Bone marrow (tissue), 2 donors: ENCODE measurements at regions not wholly inside any gene's neighbourhood (a gene's known extent, or its start where the extent isn't known, plus 50 kb on each side); places are given as distances from the start of the nearest gene placed in this dataset.
"Not testable (repeated sequence)": the region's sequence is repeated elsewhere in the genome, so short reads cannot be mapped to it uniquely, and the experiment has no call there.

ENCODE experiments used
- DNase-seq, 2 donors: peaks; one replicate each; lab custom pipeline; 2025; lab: John Stamatoyannopoulos, UW

DNA sequence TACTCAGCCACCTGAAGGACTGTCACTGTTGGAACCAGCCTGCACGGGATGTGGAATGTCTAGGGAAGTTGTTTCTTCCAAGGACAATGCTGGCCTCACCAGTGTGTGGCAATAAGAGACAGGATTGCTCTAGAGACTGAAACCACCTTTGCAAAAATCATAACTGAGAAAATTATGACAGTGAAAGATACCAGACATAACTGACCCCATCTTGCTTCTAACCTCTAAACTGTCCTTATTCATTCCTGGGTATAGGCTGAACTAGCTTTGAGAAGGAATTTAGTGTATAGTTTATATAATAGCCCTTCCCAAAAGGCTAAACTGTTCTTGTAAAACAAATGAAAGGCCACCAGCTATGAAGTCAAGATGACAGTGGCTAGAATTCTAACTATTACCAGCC, 83.6 kb downstream of the IER5 start:
- no peak for DNase-seq

DNA sequence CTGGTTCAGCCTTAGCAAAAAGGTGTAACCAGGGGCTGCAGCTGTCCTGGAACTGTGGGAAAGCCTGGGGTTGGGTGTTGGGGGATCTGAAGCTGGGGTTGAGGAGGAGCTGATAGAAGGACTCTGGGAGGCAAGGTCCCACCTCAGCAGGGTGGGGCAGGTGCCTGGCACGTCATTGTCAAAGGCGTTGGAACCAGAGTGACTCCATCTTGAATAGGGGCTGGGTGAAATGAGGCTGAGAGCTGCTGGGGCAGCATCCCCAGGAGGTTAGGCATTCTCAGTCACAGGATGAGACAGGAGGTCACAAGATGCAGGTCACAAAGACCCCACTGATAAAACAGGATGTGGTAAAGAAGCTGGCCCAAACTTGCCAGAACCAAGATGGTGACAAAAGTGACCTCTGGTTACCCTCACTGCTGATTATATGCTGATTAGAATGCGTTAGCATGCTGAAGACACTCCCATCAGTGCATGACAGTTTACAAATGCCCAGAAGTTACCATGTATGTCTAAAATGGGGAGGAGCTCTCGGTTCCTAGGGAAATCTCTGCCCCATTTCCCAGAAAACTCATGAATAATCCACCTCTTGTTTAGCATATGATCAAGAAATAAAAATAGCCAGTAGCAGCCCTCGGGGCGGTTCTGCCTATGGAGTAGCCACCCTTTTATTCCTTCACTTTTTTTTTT, 85.4 kb downstream of the IER5 start:
- no peak for DNase-seq

GRCh38 chr1:181174861-181175260, 86.4 kb downstream of the IER5 start:
- DNase-seq: no peak

DNA sequence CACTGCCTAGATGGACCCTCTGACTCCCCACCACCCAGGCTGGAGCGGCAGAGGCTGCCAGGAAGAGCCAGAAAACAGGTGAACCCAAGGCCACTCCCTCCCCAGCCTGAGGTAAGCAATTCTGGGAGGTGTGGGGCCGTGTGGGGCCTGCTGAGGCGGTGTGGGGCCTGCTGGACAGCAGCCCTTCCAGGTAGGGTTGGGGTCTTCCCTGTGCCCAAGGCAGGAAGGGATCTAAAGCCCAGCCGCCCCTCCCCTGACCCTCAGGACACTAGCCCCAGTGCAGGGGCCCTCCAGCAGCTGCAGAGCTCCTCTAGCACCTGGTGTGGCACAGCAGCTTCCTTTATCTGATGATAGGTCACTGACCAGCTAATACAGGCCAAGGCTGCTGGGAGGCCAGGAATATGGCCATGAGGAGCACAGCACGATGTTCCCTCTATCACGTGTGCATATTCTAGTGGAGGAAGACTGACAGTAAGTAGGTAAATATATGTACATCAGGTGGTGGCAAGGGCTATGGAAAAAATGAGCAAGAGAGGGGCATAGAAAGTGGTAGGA, 86.9 kb downstream of the IER5 start:
- no peak for DNase-seq

DNA sequence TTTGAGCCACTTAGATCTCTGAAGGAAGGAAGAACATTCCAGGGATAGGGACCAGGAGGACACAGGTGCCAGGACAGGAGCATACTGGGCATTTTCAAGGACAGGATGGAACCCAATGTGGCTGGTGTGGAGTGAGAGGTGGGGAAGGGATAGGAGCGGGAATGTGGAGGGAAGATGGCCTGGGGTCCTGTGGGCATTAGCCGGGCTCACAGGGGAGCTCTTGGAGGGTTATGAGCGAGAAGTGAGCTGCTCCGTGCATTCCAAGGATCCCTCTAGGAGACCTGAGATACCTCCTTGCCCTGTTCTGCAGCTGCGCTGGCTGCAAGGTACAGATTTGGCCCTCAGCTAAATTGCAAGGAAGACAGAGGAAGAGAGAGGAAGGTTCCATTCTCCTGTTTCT, 87.5 kb downstream of the IER5 start:
- DNase-seq: no peak

- DNase-seq: no peak
These were observed 89.9 kb downstream of the IER5 start for GRCh38 chr1:181178241-181178879.

DNA sequence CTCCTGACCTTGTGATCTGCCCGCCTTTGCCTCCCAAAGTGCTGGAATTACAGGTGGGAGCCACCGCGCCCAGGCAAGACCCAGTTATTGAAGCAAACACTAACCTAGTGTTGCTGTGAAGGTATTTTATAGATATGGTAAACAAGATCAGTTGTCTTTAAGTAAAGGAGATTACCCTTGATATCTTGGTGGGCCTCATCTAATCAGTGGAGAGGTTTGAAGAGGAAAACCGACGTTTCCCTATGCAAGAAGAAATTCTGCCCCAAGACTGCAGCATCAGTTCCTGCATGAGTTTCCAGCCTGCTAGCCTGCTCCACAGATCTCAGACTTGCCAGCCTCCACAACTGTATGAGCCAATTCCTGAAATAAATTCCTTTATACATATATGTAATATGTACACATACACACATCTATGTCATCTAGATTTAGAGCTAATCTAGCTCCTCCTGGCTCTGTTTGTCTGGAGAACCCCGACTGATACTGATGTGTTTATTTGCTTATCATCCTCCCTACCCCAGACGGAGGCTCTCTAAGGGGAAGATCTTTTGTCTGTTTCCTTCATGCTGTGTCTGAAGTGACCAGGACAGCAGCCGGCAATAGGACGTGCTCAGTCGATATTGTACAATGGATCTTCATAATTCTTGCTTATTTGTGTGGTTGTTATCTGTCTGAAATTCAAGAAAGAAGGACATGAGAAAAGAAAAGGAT, 90.9 kb downstream of the IER5 start:
- DNase-seq: no peak

GRCh38 chr1:181179987-181180365, 91.5 kb downstream of the IER5 start:
- DNase-seq: no peak

GRCh38 chr1:181180407-181181031, 92.0 kb downstream of the IER5 start:
- no peak for DNase-seq

DNA sequence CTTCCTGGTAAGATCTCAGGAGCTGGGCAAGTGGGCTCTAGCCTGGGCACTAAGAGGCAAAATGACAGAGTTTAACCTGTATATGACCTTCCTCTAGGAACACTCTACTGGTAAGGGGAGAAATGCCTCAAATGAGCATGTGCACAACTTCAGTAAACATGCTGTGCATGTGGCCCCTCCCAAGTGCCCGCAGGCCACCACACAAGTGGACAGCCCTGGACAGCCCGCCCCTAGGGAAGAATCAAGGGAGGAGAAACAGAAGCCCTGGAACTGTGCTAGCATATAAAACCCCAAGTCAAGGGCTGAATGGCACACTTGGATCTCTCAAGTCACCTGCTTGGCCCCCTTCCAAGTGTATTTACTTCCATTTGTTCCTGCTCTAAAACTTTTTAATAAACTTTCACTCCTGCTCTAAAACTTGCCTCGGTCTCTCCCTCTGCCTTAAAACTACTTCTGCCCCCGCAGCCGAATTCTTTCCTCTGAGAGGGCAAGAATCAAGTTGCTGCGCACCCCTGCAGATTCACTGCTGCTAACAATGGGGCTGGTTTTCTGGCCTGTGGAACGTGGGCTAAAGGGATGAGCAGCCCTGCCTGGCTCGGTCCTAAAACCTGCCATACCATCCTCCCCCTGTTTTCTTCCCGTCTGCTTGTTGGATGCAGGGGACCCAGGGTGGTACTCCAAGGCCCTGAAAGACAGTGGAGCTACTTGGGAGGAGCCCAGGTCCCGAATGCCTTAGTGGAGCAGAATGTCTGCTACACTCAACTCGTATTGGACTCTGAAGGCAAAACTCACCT, 93.5 kb downstream of the IER5 start:
- DNase-seq: no peak

GRCh38 chr1:181184621-181185020, 96.1 kb downstream of the IER5 start:
- no peak for DNase-seq

DNA sequence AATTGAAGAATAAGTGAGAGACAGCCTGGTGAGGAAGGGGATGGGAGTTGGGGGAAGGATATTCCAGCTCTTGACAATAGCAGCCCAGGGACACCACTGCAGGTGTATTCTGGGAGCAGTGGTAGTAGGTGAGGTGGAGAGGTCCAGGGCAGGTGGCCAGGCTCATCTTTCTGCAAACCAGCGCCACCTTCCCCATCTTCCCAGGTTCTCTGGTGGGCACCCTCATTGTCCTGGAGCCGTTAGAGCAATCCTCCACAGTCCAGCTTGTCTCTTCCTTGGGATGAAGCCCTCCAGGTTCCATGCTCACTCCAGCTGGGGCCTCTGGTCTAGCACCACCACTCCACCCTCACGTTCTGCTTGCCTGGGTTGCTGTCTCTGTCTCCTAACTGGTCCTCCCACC, 97.0 kb downstream of the IER5 start:
- DNase-seq: no peak

GRCh38 chr1:181186133-181186532, 97.6 kb downstream of the IER5 start:
- not testable (repeated sequence) for DNase-seq

DNA sequence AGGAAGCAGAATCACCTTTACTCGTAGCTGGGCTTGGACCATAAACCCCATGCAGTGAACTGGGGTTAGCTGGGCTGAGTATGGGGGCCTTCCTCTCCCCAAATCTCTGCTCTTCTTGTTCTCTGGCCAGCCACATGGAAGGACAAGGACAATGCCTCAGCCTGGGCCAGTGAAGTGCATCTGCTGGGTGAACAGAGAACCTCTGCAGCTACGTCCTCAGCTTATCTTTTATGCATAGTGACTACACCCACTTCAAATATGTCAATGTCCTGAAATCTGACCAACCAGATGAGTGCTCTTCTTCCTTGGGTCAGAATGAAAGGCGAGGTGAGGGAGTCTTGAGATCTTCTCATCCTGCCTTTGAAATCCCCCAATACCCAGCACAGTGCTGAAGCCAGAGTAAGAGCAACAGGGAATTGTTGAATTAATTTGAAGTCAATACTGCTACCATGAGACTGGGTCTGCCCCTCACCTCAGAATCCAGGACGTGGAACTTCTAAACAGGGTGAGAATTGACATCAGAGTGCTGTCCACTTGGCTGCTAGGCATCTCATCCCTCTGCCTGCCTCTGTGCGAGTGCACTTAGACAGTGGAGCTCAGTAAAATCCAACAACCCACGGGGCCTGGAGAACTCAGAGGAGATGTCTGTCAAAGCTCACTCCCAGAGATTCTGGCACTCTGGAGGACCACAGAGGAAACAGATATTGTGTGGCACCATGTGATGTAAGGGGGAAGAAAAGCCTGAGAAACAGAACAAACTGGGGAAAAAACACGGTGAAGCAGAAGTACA, 99.0 kb downstream of the IER5 start:
- no peak for DNase-seq

DNA sequence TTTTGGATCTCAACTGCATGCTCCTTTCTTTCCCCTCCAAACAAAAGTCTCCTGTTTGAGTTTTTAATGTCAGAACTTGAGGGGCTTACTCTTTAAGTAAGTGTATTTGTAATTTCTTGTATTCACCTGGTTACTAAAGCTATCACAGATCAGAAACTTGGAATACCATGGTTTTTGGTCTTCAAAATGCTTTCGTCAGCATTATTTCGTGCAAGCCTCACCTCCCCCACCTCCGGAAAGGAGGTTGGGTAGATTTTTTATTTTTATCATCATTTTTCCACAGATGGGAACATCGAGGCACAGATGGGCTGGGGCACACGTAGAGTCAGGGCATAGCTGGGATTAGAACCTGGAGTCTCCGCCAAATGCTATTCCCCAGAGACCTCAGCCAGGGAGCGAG, 100.7 kb downstream of the IER5 start:
- DNase-seq: no peak

GRCh38 chr1:181189691-181190363, 101.3 kb downstream of the IER5 start:
- peak; percentile 16 to 23 for DNase-seq

- no peak for DNase-seq
These were observed 102.0 kb downstream of the IER5 start for GRCh38 chr1:181190364-181191035.

GRCh38 chr1:181191494-181192040, 103.1 kb downstream of the IER5 start:
- DNase-seq: no peak

- DNase-seq: no peak
These were observed 103.8 kb downstream of the IER5 start for GRCh38 chr1:181192316-181192715.
